ENCODE measurements at regions not wholly inside any gene's neighbourhood (a gene's known extent, or its start where the extent isn't known, plus 50 kb on each side); places are given as distances from the start of the nearest gene placed in this dataset.

DNA sequence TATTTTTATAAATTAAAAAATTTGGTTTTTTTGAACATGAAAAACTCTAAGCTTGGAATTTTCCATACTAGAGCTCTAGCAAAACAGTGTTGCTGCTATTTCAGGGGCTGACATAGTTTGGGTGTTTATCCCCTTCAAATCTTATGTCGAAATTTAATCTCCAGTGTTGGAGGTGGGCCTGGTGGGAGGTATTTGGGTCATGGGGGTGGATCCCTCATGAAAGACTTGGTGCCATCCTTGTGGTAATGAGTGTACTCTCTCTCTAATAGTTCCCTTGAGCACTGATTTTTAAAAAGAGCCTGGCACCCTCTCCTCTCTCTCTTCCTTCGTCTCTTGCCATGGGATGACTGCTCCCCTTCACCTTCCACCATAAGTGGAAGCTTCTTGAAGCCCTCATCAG is 244.6 kb upstream of the UBE2E3 start:
- Histone ChIP-seq H3K27ac (no peak overlapping the region), H3K4me1 (ENCODE audit: control insufficient read depth in 1 of 2, insufficient read depth in 1 of 2, low read depth in 1 of 2, low read length in 1 of 2) (no peaks in the 10 kb centered on the region), H3K27me3 (no peaks in the 10 kb centered on the region), H3K4me3 (ENCODE audit: low read depth in 1 of 2, low read length in 1 of 2) (no peak overlapping the region), H3K9me3 (no peaks in the 10 kb centered on the region), H3K36me3 (no peaks in the 10 kb centered on the region)
- TF ChIP-seq, protein P1, sequence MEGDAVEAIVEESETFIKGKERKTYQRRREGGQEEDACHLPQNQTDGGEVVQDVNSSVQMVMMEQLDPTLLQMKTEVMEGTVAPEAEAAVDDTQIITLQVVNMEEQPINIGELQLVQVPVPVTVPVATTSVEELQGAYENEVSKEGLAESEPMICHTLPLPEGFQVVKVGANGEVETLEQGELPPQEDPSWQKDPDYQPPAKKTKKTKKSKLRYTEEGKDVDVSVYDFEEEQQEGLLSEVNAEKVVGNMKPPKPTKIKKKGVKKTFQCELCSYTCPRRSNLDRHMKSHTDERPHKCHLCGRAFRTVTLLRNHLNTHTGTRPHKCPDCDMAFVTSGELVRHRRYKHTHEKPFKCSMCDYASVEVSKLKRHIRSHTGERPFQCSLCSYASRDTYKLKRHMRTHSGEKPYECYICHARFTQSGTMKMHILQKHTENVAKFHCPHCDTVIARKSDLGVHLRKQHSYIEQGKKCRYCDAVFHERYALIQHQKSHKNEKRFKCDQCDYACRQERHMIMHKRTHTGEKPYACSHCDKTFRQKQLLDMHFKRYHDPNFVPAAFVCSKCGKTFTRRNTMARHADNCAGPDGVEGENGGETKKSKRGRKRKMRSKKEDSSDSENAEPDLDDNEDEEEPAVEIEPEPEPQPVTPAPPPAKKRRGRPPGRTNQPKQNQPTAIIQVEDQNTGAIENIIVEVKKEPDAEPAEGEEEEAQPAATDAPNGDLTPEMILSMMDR (IDR thresholded peaks at IDR 0.05), result no peak

- no peaks in the 10 kb centered on the region for H3K36me3 ChIP-seq
- TF ChIP-seq, protein P1 (IDR thresholded peaks at IDR 0.05), result no peak
- no peaks in the 10 kb centered on the region for H3K27me3 ChIP-seq
- no peak overlapping the region for H3K27ac ChIP-seq
- H3K9me3 ChIP-seq, result no peaks in the 10 kb centered on the region
- no peaks in the 10 kb centered on the region for H3K4me1 ChIP-seq (ENCODE audit: control insufficient read depth in 1 of 2, insufficient read depth in 1 of 2, low read depth in 1 of 2, low read length in 1 of 2)
- H3K4me3 ChIP-seq (ENCODE audit: low read depth in 1 of 2, low read length in 1 of 2), result no peak overlapping the region
Measured at GRCh38 chr2:180734382-180734781, 246.0 kb upstream of the UBE2E3 start.

- Histone ChIP-seq H3K36me3 (no peaks in the 10 kb centered on the region), H3K27ac (no peak overlapping the region), H3K4me3 (ENCODE audit: low read depth in 1 of 2, low read length in 1 of 2) (no peak overlapping the region), H3K27me3 (no peaks in the 10 kb centered on the region), H3K4me1 (ENCODE audit: control insufficient read depth in 1 of 2, insufficient read depth in 1 of 2, low read depth in 1 of 2, low read length in 1 of 2) (no peaks in the 10 kb centered on the region), H3K9me3 (no peaks in the 10 kb centered on the region)
- TF ChIP-seq, protein P1 (IDR thresholded peaks at IDR 0.05), result no peak
Measured at GRCh38 chr2:180733330-180733729, 247.1 kb upstream of the UBE2E3 start.

DNA sequence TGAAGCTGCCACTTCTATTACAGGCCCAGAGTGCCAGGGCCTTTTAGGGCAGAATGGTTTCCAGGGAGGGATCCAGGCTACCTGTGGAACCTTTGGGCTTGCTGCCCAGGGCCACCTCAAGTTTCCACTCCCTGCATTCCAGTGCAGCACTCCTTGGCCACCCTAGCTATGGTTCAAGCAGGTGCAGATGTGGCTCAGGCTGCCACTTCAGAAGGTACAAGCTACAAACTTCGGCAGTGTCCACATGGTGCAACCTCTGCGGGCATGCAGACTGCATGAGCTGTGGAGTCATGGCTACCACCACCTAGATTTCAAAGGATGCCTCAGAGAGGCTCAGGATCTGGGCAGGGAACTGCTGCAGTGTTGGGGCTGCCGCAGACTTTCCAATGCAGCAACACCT is 248.1 kb upstream of the UBE2E3 start:
- no peak overlapping the region for H3K27ac ChIP-seq
- no peaks in the 10 kb centered on the region for H3K27me3 ChIP-seq
- no peaks in the 10 kb centered on the region for H3K36me3 ChIP-seq
- no peaks in the 10 kb centered on the region for H3K9me3 ChIP-seq
- H3K4me3 ChIP-seq (ENCODE audit: low read depth in 1 of 2, low read length in 1 of 2), result no peak overlapping the region
- H3K4me1 ChIP-seq (ENCODE audit: control insufficient read depth in 1 of 2, insufficient read depth in 1 of 2, low read depth in 1 of 2, low read length in 1 of 2), result no peaks in the 10 kb centered on the region
- TF ChIP-seq, protein P1 (IDR thresholded peaks at IDR 0.05), result no peak

GRCh38 chr2:180730976-180731375 is 249.4 kb upstream of the UBE2E3 start:
- H3K4me3 ChIP-seq (ENCODE audit: low read depth in 1 of 2, low read length in 1 of 2), result no peak overlapping the region

More at GRCh38 chr2:180730976-180731375, 249.4 kb upstream of the UBE2E3 start:
- Histone ChIP-seq H3K27me3 (no peaks in the 10 kb centered on the region), H3K27ac (no peak overlapping the region), H3K9me3 (no peaks in the 10 kb centered on the region), H3K4me1 (ENCODE audit: control insufficient read depth in 1 of 2, insufficient read depth in 1 of 2, low read depth in 1 of 2, low read length in 1 of 2) (no peaks in the 10 kb centered on the region), H3K36me3 (no peaks in the 10 kb centered on the region)
- TF ChIP-seq, protein P1 (IDR thresholded peaks at IDR 0.05), result no peak

Measured in neutrophil (primary cell).